Gastrocnemius medialis (tissue), 4 donors: ENCODE measurements at regions not wholly inside any gene's neighbourhood (a gene's known extent, or its start where the extent isn't known, plus 50 kb on each side); places are given as distances from the start of the nearest gene placed in this dataset.

Experiments
- ATAC-seq, 2 donors: fragments of 150-250 bp; one replicate each; pipeline ENCODE4 v1.9.1; 2016
- DNase-seq, 2 donors: peaks; one replicate each; pipeline ENCODE4 v3.0.0-alpha.2; 2019
- H3K27ac ChIP-seq, 4 donors: fragments of 200-600 bp; sonication (generic); 1 replicate in 1 of 4; 2 replicates in 3 of 4; pipeline ENCODE4 v1.5.1; 2016 to 2018; ENCODE audit warnings: mild to moderate bottlenecking in 2 of 4, moderate library complexity in 1 of 4
- H3K27me3 ChIP-seq, 3 donors: fragments of 200-600 bp; sonication (generic) in 2 of 3; 1 replicate in 1 of 3; 2 replicates in 2 of 3; pipeline versions ENCODE4 v1.5.1 to v1.6.0; 2016 to 2019; ENCODE audit warnings: mild to moderate bottlenecking in 1 of 3, moderate library complexity in 1 of 3
- H3K36me3 ChIP-seq, 2 donors: fragments of 200-600 bp; sonication (generic) in 1 of 2; one replicate each; pipeline ENCODE4 v1.5.1; 2017 to 2018
- H3K4me1 ChIP-seq, 2 donors: fragments of 200-600 bp; sonication (generic) in 1 of 2; one replicate each; pipeline ENCODE4 v1.5.1; 2016 to 2017; ENCODE audit warnings: mild to moderate bottlenecking in 2 of 2
- H3K4me3 ChIP-seq, 4 donors: fragments of 200-600 bp; sonication (generic) in 3 of 4; 1 replicate in 1 of 4; 2 replicates in 3 of 4; pipeline ENCODE4 v1.5.1; 2016 to 2019; ENCODE audit warnings: mild to moderate bottlenecking in 2 of 4
- H3K9me3 ChIP-seq, 3 donors: fragments of 200-600 bp; sonication (generic) in 2 of 3; 1 replicate in 1 of 3; 2 replicates in 2 of 3; pipeline ENCODE4 v1.5.1; 2016 to 2019
- POLR2A ChIP-seq, 2 donors: fragments of 450-650 bp; IDR thresholded peaks; one replicate each; pipeline ENCODE4 v1.6.1; 2017; ENCODE audit warnings: antibody characterized with exemption in 2 of 2, mild to moderate bottlenecking in 2 of 2, moderate library complexity in 2 of 2
- in situ Hi-C, 4 donors: fragments of 200-750 bp; cut with MboI; loops; one replicate each; pipeline versions ENCODE4 v1.15.0 to v1.8.0; 2017; ENCODE audit warnings: low sequenced_read_pairs in 4 of 4
- intact Hi-C: fragments of 100-400 bp; cut with DNase I; formaldehyde crosslinking; loops from one replicate; pipeline ENCODE4 v1.15.1; 2023; ENCODE audit warnings: low total_unique reads
- TF ChIP-seq, protein P1 (sequence below), 5 experiments: fragments of 450-650 bp in 3 of 5; fragments of 200-600 bp in 2 of 5; sonication (generic) in 2 of 5; IDR thresholded peaks in 4 of 5; conservative IDR thresholded peaks in 1 of 5; 1 replicate in 4 of 5; 2 replicates in 1 of 5; pipeline ENCODE4 v1.5.1; 2016 to 2019; ENCODE audit warnings: antibody characterized with exemption in 5 of 5, mild to moderate bottlenecking in 3 of 5, moderate library complexity in 3 of 5

DNA sequence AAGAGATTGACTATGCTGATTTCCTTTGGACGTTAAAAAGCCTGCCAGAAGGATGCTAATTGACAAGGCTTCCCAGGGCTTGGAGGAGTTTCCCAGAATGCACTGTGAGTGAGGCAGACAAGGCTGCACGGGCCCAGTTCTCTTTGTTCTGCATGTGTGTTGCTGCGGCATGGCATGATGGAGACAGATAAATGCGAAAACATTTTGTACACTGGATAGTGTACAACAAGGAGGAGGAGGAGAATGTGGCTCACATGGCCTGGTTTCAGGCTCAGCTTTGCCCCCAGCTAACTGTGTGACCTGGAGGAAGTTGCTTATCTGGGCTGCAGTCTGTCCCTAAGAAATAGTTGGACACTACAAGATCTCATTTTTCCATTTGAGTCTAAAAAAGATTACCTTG lies 135.5 kb upstream of the CPEB4 start:
- TF ChIP-seq, protein P1, sequence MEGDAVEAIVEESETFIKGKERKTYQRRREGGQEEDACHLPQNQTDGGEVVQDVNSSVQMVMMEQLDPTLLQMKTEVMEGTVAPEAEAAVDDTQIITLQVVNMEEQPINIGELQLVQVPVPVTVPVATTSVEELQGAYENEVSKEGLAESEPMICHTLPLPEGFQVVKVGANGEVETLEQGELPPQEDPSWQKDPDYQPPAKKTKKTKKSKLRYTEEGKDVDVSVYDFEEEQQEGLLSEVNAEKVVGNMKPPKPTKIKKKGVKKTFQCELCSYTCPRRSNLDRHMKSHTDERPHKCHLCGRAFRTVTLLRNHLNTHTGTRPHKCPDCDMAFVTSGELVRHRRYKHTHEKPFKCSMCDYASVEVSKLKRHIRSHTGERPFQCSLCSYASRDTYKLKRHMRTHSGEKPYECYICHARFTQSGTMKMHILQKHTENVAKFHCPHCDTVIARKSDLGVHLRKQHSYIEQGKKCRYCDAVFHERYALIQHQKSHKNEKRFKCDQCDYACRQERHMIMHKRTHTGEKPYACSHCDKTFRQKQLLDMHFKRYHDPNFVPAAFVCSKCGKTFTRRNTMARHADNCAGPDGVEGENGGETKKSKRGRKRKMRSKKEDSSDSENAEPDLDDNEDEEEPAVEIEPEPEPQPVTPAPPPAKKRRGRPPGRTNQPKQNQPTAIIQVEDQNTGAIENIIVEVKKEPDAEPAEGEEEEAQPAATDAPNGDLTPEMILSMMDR (IDR thresholded peaks at IDR 0.05 in 4 of 5, conservative IDR thresholded peaks at IDR 0.05 in 1 of 5): no peak
- TF ChIP-seq POLR2A (IDR thresholded peaks at IDR 0.05): no peak
- H3K4me1 ChIP-seq: peaks cover 35 to 38% of the 10 kb centered on the region in 2 donors
- H3K27ac ChIP-seq: peak overlapping the region; percentile 88 to 97 (median 92)
- ATAC-seq (no peak), DNase-seq (no peak)
- H3K9me3 ChIP-seq: no peaks in the 10 kb centered on the region
- no peak overlapping the region for H3K4me3 ChIP-seq
- no peaks in the 10 kb centered on the region for H3K27me3 ChIP-seq
- H3K36me3 ChIP-seq: no peaks in the 10 kb centered on the region
- in situ Hi-C loops (loop anchor here (5.0 to 25.0 kb wide), 4 partner anchors 140 to 290 kb away; no protein-coding TSS in a partner anchor), intact Hi-C loops (loop anchor here (1.0 to 5.0 kb wide), 4 partner anchors 45 to 215 kb away; partner anchors contain the start of gene BOD1)

DNA sequence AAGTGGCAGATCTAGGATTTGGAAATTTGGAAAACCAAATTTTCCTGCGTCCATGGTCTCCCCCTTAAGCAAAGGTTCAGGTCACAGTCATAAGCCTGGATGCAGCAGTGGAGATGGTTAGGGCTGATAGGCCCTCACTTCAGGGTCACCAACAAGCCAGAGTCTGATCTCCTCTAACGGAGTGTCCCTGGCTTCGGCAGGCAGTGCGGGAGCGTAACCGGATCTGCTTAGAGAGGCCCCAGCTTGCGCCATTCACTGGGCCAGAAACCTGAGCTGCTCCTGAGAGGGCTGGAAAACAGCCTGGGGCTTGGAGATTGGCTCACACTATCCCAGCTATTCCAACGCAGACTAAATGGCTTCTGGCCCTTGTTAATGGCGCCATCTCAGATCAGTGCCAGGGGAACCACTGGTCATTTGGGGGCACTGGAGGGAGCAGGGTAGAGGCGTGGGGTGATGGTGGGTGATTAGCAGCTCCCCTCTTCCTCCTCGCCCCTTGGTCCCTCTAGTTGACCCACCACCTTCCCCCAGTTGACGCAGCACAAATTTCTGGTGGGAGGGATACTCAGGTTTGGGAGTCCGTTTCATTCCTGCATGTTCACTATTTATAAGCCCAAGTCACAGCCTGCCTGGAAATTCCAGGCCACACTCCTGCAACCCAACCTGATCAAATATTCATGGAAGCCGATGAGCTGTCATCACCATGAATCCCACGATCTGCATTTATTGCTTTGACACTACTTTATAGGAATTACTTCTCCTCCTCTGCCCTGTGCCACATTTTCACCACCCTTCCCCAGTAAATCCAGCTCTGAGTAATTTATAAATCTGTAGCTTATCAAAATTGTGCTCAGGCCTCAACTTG lies 134.6 kb upstream of the CPEB4 start:
- H3K27ac ChIP-seq: peak overlapping the region; percentile 88 to 97 (median 92)
- H3K4me3 ChIP-seq: peak overlapping the region in 2 of 4 donors; percentile 29 to 35
- TF ChIP-seq POLR2A (IDR thresholded peaks at IDR 0.05): no peak
- TF ChIP-seq, protein P1 (IDR thresholded peaks at IDR 0.05 in 4 of 5, conservative IDR thresholded peaks at IDR 0.05 in 1 of 5): no peak
- no peaks in the 10 kb centered on the region for H3K9me3 ChIP-seq
- H3K36me3 ChIP-seq: no peaks in the 10 kb centered on the region
- intact Hi-C loops (loop anchor here (1.0 to 5.0 kb wide), 4 partner anchors 46 to 214 kb away; partner anchors contain the start of gene BOD1), in situ Hi-C loops (loop anchor here (5.0 to 25.0 kb wide), 4 partner anchors 139 to 291 kb away; no protein-coding TSS in a partner anchor)
- DNase-seq (peak; percentile 91 to 97), ATAC-seq (peak; percentile 88 to 91)
- peaks cover 44 to 47% of the 10 kb centered on the region in 2 donors for H3K4me1 ChIP-seq
- no peaks in the 10 kb centered on the region for H3K27me3 ChIP-seq

DNA sequence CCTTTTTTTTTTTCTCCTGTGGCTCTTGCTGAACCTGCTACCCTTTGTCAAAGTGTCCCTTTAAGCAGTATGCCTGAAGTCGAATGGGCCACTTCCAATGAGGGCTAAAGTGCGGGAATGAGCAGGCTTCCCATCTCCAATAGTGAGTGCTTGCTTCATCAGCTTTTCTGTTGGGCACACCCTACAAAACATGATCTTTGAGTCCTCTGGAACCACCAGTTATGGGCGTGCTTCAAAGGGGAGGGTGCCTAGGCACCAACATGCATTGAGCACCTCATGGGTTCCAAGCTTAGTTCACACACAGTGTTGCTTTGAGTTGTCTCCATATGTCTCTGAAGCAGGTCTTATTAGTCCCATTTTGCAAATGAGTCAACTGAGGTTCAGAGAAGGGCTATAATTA lies 132.8 kb upstream of the CPEB4 start:
- Histone ChIP-seq H3K9me3 (no peaks in the 10 kb centered on the region), H3K27ac (peak overlapping the region; percentile 88 to 97 (median 92)), H3K27me3 (no peaks in the 10 kb centered on the region), H3K36me3 (no peaks in the 10 kb centered on the region), H3K4me1 (peaks cover 57 to 59% of the 10 kb centered on the region in 2 donors), H3K4me3 (no peak overlapping the region)
- DNase-seq: no peak
- TF ChIP-seq, protein P1 (IDR thresholded peaks at IDR 0.05 in 4 of 5, conservative IDR thresholded peaks at IDR 0.05 in 1 of 5): no peak
- no peak for TF ChIP-seq POLR2A (IDR thresholded peaks at IDR 0.05)
- peak in 1 of 2 donors; percentile 3 for ATAC-seq
- in situ Hi-C loops: loop anchor here (10.0 to 25.0 kb wide), 3 partner anchors 207 to 293 kb away; no protein-coding TSS in a partner anchor
- intact Hi-C loops: no loop called here

DNA sequence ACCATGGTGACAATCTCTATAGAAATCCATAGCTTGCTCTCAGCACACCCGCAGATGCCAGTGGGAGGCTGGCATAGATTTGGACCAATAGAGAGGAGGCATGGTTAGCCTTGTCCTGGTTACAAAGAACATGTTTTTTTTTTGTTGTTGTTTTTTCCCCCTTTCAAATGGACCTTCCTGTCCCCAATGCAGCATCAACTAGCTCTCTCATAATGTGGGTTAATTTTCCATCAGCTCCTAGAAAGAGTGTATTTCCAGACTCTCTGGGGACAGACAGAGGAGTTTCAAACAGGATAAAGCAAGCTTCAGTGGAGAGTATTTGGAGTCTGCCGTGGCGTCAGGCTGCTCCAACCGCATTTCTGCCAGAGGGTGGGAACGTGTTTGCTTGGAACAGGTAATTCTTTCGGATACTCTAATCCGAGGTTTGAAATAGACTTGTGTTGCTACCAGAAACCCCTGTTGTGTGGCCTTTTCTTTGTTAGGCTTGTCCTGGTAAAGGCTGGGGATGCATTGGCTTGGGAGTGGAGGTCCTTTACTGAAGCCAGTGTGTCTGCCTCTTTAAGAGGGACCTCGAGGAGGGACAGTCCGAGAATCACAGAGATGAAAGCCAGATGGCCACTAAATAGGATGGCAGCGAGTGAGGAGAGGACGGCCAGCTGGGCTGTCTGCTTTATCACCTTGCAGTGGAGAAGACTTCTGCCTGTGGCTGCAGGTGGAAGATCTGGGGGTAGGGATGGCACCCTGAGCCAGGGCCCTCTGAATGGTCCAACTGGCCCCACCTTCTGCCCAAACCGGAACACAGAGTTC lies 130.5 kb upstream of the CPEB4 start:
- no peak for TF ChIP-seq POLR2A (IDR thresholded peaks at IDR 0.05)
- intact Hi-C loops (no loop called here), in situ Hi-C loops (loop anchor here (10.0 to 25.0 kb wide), 3 partner anchors 205 to 295 kb away; no protein-coding TSS in a partner anchor)
- H3K27ac ChIP-seq: peak overlapping the region; percentile 80 to 95 (median 81)
- H3K9me3 ChIP-seq: no peaks in the 10 kb centered on the region
- H3K4me3 ChIP-seq: no peak overlapping the region
- no peaks in the 10 kb centered on the region for H3K27me3 ChIP-seq
- peaks cover 65 to 67% of the 10 kb centered on the region in 2 donors for H3K4me1 ChIP-seq
- ATAC-seq (no peak), DNase-seq (no peak)
- H3K36me3 ChIP-seq: no peaks in the 10 kb centered on the region
